HCT116 (cell line): ENCODE measurements at regions not wholly inside any gene's neighbourhood (a gene's known extent, or its start where the extent isn't known, plus 50 kb on each side); places are given as distances from the start of the nearest gene placed in this dataset.

Experiments
- ATF3 ChIP-seq: IDR thresholded peaks from 2 replicates; pipeline ENCODE4 v1.6.1; 2012
- CTCF ChIP-seq, 3 experiments: fragments of 200-600 bp in 1 of 3; sonication (generic) in 1 of 3; IDR thresholded peaks in 2 of 3; conservative IDR thresholded peaks in 1 of 3; 2 replicates each; pipeline ENCODE4 v1.5.1; 2012 to 2017; ENCODE audit warnings: low read depth in 2 of 3, low read length in 2 of 3, antibody characterized with exemption in 1 of 3, borderline replicate concordance in 1 of 3, control low read depth in 1 of 3, mild to moderate bottlenecking in 1 of 3, mixed read lengths in 1 of 3, mixed run types in 1 of 3, moderate library complexity in 1 of 3; ENCODE audit not compliant: insufficient read depth in 1 of 3
- EZH2 ChIP-seq: fragments of 200-600 bp; sonication (generic); IDR thresholded peaks from 2 replicates; pipeline ENCODE4 v1.6.1; 2017; ENCODE audit warnings: antibody characterized with exemption, mixed run types
- MAX ChIP-seq: IDR thresholded peaks from 2 replicates; pipeline ENCODE4 v1.6.1; 2012
- POLR2A ChIP-seq: IDR thresholded peaks from 2 replicates; pipeline ENCODE4 v1.7.0; 2011; ENCODE audit warnings: borderline replicate concordance; ENCODE audit not compliant: insufficient read depth, insufficient read length; ENCODE audit errors: extremely low read depth
- POLR2AphosphoS5 ChIP-seq: IDR thresholded peaks from 2 replicates; pipeline ENCODE4 v1.6.1; 2011; ENCODE audit warnings: mild to moderate bottlenecking, low read depth, low read length, moderate library complexity
- RAD21 ChIP-seq: IDR thresholded peaks from 2 replicates; pipeline ENCODE4 v1.6.1; 2012; ENCODE audit warnings: low read depth, mild to moderate bottlenecking
- REST ChIP-seq: IDR thresholded peaks from 2 replicates; pipeline ENCODE4 v1.6.1; 2012; ENCODE audit warnings: low read depth
- SIN3A ChIP-seq: IDR thresholded peaks from 2 replicates; pipeline ENCODE4 v1.6.1; 2012; ENCODE audit warnings: low read depth
- SP1 ChIP-seq: IDR thresholded peaks from 2 replicates; pipeline ENCODE4 v1.6.1; 2012; ENCODE audit warnings: low read depth
- YY1 ChIP-seq: IDR thresholded peaks from 2 replicates; pipeline ENCODE4 v1.6.1; 2011; ENCODE audit warnings: low read length, low read depth, moderate library complexity, mild to moderate bottlenecking; ENCODE audit not compliant: insufficient replicate concordance; ENCODE audit errors: extremely low read depth
- ZFX ChIP-seq: fragments of 450-650 bp; IDR thresholded peaks from 2 replicates; pipeline ENCODE4 v1.6.1; 2017
- ZNF274 ChIP-seq: fragments of 200-500 bp; sonication (Bioruptor generic); IDR thresholded peaks from 2 replicates; pipeline ENCODE4 v1.6.1; 2014; ENCODE audit warnings: mild to moderate bottlenecking, low read depth, low read length, inconsistent platforms

- TF ChIP-seq POLR2A (no peak), ZNF274 (no peak), CTCF (IDR thresholded peaks at IDR 0.05 in 2 of 3, conservative IDR thresholded peaks at IDR 0.05 in 1 of 3; ENCODE audit: borderline replicate concordance in 1 of 3, insufficient read depth in 1 of 3, low read depth in 2 of 3, low read length in 2 of 3) (no peak), EZH2 (no peak), ZFX (no peak), SIN3A (no peak), REST (no peak), POLR2AphosphoS5 (no peak), RAD21 (no peak), YY1 (no peak), ATF3 (no peak), SP1 (no peak), MAX (no peak)
These were observed 208.0 kb upstream of the SPRY2 start for GRCh38 chr13:80548915-80549314.
